ENCODE measurements at regions not wholly inside any gene's neighbourhood (a gene's known extent, or its start where the extent isn't known, plus 50 kb on each side); places are given as distances from the start of the nearest gene placed in this dataset.

DNA sequence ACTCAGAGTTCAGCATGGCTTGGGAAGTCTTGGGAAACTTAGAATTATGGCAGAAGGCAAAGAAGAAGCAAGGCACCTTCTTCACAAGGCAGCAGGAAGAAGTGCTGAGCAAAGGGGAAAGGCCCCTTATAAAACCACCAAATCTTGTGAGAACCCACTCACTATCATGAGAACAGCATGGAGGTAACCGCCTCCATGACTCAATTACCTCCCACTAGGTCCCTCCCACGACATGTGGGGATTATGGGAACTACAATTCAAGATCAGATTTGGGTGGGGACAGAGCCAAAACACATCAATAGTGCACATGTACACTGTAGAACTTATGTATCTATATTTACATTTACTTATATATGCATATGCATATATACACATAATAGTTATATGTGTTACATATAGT lies 565.3 kb upstream of the NR2F2 start:
- TF ChIP-seq POLR2A (IDR thresholded peaks at IDR 0.05; ENCODE audit: low read depth, low read length) = no peak
- no peak for TF ChIP-seq POLR2AphosphoS5 (IDR thresholded peaks at IDR 0.05; ENCODE audit: low read depth, low read length)
- TF ChIP-seq TAF1 (IDR thresholded peaks at IDR 0.05; ENCODE audit: low read depth, low read length) = no peak

All from GM12891 (cell line).